ENCODE measurements at regions not wholly inside any gene's neighbourhood (a gene's known extent, or its start where the extent isn't known, plus 50 kb on each side); places are given as distances from the start of the nearest gene placed in this dataset.
"Not testable (repeated sequence)": the region's sequence is repeated elsewhere in the genome, so short reads cannot be mapped to it uniquely, and the experiment has no call there.

DNA sequence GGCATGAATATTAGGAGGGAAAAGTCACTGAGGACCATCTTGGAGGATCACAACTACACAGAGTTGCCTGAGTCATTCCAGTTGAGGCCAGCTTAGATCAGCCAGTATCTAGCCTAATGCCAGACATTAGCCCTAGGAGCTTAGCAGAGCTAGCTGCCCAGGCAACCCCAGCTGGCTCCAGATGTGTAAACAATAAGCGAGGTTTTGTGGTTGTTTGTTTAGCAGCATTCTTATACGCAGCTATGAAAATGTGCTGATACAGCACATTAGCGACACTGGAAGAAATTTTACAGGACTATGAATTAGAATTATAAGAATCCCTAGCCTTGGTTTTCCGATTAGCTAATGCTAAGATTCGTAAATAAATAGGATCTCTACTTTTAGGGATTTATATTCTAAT is 59.3 kb downstream of the BTBD3 start:
- DNase-seq, result no peak

DNA sequence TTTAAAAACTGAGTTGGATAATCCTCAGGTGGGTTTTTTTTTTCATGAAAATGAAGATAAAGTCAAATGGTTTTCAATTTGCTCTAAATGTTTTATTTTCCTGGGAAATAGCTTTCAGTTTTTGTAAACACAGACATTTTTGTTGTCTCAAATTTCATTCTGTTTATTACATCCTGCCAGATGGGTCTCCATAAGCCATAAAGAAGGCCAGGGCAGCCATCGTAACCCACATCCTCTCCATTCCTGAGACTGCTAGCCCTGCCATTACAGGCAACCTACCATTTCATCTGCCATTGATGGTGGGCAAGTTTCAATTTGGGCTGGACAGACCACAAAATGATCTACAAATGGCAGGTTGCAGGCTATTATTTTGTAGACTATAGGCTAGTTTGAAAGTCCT is 60.8 kb downstream of the BTBD3 start:
- DNase-seq, result no peak

DNA sequence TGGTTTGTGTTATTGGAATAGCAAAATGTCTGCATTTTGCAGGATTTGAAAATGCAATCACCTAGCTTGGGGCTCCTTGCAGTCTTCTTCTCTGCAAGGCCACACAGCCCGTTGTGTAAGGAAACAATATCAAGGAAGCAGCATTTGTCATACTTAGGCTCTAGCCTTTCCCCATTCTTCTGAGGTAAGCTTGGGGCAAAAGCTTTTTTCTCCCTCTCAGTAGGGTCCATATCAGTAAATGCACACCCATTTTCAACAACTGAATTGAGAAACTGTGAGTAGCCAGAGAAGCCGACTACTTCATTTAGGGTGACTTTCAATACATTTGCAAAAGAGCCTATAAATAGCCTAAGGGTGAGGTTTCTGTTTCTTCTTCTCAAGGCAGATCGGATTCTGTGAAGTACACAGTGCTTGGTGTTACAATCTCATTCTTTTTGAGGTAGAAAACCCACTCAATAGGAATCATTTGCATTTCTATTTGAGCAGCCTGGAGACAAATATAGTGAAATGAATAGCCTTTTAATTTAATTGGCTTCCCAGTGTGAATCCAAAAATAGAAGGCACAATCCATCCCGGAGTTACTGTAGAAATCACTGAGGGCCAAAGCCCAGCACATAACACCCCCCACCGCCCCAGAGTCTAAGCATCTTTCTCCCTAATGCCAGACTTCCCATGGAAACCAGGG is 61.8 kb downstream of the BTBD3 start:
- no peak for DNase-seq

DNA sequence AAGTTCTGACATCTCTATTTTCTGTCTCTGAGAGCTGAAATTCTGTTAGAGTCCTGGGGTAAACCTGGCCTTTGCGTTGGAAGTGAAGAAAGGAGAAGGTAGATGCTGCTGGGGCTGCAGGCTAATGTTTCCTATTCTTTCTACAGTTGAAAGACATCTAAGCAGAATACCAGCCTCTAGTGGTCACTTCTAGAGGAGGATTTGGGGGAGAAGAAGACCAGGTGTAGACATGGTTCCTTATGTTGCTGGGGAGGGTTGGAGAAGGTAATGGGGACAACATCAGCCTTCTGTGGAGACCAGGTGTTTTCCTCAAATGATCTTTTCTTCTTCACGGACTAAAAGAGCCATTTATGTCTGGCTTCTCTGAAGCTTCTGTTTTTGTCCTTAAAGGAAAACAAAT is 62.6 kb downstream of the BTBD3 start:
- no peak for DNase-seq

DNA sequence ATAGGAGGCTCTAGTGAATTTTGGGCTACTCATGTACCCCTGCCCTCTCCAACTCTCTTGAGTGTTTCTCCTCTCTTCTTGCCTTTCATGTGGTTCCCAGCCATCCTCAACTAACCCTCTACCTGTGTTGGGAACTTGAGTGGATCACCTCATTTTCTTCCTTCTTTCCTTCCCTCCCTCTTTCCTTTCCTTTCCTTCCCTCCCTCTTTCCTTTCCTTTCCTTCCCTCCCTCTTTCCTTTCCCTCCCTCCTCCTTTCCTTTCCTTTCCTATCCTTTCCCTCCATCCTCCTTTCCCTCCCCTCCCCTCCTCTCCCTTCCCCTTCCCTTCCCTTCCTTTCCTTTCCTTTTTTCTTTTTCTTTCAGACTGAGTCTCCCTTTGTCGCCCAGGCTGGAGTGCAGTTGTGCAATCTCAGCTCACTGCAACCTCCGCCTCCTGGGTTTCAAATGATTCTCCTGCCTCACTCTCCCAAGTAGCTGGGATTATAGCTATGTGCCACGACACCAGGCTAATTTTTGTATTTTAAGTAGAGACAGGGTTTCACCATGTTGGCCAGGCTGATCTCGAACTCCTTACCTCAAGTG is 63.8 kb downstream of the BTBD3 start:
- DNase-seq, result no peak

DNA sequence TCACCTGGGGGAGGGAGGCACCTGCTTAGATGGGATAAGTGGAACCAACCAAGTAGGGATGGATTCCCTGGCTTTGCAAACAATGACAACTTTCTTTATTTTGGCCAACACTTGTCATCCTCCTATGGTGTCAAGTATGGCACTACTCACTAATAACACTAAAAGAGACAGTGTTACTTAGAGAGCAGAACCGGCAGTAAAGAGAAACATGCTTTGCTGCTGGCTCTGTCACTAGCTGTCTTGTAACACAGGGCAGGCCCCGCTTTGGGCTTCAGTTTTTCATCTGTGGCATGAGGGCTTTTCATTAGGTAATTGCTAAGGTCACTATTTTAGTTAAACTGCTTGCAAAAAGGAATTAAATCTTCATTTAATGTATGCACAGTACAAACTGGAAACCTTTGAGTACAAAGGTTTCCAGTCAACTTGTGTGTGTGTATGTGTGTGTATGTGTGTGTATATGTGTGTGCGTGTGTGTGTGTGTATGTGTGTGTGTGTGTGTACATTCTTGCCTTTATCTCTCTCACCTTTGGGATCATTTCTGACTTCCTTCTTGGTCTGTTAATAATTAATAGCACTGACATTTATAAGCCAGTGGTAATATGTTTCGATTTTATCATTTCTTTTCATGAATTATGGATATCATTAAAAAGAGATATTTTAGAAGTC is 64.7 kb downstream of the BTBD3 start:
- no peak for DNase-seq

DNA sequence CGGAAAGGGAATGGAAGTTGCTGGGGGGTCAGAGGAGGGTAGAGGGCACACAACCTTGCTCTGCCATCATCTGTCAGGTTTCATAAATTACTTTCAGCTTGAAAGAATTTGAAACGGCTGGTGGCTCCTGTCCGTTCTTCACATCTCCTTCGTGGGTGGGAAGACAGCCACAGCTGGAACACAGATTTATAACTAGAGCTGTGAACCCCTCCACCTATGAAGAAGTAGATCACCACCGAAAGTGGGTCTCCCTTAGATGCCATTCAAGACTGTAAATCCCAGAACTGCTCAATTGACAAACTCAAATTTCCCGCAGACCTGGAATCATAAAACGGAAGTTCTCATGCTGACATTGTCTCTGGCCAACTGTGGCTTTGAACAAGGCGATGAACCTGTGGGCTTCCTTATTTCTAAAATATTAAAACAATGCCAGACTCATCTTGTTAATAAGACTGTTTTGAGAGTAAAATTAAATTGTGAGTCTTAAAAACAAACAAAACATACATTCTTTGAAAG is 65.3 kb downstream of the BTBD3 start:
- DNase-seq, result no peak

DNA sequence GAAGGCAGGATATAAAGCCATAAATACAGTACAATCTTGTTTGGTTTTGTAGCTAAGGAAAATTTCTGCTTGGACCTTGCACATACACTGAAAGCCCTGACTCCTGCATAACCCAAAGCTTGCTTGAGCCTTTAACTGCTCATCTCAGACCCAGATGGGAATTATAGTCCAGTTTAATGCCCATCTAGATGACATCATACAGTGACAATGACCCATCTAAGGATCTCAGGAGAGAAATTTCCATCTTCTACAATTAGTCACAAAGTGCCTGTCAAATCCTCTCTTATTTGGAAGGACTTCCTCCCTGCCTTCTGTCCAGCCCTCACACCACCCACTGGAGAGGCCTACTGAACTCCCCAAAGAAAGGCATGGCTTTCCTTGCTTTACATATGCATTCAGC is 69.3 kb downstream of the BTBD3 start:
- no peak for DNase-seq

DNA sequence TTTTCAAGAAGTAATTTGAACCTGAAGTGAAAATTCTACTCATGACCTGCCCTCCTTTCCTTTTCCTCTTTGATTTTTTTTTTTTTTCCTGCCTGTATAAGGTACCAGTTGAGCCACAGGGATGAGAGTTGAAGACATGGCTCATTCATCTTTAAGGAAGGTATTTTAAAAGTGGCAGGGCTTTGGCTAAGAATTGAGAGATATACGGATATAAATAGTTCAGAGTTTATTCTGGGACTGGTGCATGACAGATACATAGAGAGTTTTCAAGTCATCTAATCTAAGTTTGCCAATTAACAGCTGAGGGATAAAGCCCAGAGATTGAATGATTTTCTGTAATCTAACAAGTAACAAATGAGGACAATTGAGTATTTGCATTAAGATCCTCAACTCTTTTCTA is 69.8 kb downstream of the BTBD3 start:
- no peak for DNase-seq

DNA sequence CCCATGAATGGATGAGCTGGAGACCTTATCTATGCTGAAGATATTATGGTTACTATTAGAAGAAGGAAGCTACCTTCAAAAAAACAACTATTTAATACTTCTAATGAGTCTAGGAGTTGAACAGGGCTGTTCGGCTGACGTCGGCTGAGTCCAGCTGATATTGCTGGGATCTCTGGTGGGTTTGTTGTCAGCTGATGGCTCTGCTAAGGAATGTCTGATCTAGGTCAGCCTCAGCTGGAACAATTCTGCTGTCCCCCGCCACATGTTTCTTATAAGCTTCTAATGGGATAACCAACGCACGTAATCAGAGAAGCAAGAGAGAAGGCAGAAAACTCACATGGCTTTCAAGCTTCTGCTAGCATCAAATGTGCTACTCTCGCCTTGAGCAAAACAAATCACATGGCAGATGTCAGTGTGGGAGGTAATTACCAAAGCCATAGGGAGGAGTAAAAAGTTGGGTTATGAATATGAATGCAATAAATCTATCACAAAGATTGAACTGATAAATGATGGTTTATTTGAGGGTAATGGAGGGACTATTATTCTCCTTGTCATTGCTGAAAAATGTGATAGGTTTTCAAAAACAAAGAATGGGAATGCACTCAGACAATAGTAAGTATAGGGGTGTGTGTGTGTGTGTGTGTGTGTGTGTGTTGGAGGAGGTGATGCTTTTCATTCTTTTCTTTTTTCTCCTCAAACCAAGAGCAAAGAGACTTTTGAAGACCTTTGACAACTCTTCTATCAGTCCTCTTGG is 71.5 kb downstream of the BTBD3 start:
- no peak for DNase-seq

DNA sequence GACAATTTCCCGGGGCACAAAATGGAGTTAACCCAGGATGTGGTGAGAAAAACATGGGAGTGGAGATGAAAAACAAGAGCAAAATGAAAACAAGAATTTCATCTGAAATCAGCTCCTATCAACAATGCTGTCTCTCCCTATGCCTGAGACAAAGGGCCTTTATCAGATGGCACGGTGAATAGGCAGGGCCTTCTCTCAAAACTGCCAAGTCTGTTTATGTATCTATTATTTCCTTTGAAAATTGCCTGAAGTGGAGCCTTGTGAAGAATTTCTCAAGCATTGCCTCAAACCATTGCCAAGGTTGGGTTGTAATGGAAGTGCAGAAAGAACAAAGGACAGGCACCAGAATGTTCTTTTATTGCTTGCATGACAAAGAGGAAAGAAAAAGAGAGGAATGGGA is 74.7 kb downstream of the BTBD3 start:
- no peak for DNase-seq

DNA sequence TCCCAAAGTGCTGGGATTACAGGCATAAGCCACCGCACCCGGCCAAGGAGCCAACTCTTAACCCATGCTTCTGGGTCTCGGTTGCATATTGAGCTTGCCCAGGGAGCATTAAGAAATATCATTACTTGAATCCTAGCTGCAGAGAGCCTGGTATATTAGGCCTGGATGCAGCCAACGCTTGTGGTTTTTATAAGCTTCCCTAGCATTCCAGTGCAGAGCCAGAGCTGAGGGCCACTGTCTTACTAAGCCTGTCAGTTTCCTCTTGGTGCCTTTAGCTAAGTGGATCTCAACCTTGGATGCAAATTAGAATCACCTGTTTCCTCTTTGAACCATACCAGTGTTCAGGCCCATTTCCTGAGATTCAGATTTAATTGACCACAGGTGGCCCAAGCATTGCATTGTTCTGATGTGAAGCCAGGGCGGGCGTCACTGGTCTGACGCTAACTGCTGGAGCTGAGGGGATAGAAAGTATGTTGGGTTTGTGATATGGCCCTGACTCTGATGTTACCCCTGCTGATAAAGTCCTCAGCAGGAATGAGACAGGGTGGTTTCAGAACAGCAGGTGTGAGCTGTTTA is 76.3 kb downstream of the BTBD3 start:
- peak; percentile 48 for DNase-seq

DNA sequence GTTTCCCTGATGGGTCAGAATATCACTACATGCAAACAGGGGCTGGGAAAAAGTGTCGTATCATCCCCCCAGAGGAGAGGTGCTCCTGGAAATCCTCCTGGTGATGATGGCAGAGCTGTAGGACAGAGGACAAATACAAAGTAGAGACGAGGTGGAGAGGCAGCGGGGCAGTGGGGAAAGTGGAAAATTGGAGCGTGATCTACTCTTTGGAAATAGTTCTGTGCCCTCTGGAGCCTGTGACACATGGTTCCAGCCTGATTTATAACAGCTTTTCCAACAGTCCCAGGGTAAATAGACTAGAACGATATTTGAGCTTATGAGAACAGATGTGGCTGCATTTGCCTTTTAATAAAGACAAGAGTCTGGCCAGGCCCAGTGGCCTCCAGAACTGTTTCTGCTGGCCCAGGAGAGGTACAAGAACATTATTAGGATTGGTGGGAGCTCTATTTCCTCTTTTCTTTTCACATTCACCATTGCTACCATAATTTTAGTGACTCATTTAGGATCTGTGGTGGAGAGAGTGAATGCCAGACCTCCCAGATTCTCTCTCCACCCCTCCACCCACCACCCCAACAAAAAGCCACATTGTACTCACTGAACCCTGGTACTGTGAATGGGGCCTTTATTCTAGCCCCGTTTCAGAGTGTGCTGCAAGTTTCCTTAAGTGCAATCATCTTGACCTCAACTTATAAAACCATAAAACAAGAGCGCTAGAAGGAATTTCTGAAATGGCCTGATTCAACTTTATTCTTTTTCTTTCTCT is 78.3 kb downstream of the BTBD3 start:
- no peak for DNase-seq

DNA sequence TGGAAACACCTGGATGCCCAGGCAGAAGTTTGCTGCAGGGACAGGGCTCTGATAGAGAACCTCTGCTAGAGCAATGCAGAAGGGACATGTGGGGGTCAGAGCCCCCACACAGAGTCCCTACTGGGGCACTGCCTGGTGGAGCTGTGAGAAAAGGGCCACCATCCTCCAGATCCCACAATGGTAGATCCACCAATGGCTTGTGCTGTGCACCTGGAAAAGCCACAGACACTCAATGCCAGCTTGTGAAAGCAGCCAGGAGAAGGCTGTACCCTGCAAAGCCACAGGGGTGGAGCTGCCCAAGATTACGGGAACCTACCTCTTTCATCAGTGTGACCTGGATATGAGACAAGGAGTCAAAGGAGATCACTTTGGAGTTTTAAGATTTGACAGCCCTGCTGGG is 87.1 kb downstream of the BTBD3 start:
- not testable (repeated sequence) for DNase-seq

DNA sequence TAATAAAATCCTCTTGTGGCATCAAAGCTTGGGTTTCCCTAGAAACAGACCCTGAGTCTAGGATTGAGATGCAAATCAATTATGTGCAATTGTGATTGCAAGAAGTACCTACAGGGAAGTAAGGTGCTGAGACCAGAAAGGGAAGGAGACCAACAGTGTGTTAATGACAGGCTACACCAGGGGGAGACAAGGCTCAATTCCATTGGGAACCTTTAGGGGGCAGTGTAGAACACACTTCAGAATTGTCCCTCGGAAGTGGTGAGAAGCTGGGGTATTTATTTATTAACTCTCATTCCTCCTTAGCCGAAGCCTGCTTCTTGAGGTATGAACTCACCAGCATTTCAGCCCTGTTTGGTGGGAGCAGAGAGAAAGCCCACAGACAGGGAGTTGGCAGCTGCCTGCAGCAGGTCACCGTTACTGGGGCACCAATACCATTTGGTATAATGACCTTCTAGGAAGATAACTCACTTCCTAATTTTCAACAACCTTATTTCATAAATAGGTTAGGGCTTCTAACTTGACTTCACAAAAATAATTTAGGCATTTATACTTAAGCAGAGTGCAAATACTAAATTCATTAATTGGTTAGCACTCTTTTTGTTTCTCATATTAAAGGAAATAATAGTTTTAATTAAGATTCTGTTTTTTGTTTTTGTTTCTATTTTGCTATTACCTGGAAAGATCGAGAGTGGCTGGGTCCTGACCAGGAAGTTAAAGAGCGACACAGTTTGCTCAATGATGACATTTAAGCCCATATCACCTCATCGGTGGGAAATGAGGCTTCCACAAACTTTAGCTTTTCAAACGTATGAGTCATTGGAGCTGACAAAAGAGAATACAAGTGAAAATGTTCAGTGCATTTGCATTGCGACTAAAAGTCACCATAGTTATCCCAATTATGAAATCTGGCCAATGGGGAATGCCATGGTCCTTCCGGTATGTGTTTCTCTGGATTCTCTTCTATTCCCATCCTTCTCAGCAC is 94.8 kb downstream of the BTBD3 start:
- DNase-seq, result peak; percentile 80

DNA sequence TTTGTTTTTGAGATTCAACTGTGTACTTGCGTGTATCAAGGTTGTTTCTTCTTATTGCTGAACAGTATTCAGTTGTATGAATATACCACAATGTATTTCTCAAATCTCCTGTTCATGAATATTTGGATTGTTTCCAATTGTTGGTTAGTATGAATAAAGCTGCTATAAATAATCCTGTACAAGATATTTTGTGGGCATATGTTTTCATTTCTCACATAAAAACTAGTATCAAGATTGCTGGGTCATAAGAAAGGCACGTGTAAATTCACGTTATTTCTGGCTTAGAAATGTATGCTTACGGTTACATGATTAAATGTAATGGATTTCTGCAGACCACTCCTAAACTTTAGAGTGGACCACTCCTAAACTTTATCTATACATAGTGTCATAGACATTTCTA is 96.6 kb downstream of the BTBD3 start:
- no peak for DNase-seq

DNA sequence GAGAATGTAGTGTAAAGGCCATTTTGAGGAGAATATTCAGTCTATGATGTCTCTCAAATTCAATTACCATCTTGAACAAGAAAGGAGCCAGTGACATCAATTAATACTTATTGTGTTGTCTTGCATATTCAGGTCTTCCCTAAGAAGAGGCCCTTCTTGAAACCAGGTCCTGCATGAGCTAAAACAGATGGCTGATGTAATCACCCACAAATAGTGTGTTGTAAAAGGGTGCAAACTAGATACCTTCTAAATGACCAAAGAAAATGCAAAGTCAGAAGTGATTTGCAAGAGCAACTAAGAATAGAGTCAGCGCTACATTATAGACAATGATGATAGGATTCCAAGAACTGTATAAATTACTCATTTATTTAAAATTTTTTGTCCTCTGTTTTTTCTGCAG is 97.0 kb downstream of the BTBD3 start:
- no peak for DNase-seq

DNA sequence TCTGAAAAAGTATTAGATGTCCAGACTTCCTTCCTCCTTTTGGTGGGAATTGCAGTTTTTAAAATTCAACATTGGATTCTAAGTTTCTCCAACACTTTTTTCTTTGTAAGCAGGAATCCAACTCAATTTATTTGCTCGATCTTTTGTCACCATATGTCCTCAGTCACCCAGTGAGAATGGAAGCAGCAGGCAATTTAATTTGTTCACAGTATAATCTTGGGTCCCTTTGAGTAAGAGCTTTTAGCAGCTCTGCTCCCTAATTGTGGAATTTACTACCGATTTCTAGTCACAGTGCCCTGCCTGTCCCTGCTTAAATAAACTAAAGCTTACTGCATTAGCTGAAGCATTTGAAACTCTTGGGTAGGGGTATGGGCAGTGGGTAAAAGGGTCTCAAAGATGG is 98.6 kb downstream of the BTBD3 start:
- DNase-seq, result no peak

DNA sequence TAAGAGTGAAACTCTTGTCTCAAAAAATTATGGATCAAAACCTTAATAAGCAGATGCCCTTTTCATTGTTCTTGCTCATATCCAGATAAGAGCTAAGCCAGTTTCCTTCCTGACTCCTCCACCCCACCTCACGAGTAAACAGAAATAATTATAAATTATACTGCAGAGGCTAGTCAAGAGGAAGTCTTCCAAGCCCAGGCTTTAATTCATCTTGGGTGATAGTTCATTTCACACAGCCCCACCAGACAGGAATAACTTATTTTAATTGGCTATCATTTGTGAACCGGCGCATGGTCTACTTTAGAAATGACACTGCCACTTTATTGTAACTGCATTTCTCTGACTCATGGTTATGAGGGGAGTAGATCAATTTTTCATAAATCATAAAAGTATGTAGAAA is 102.0 kb downstream of the BTBD3 start:
- peak; percentile 10 for DNase-seq

DNA sequence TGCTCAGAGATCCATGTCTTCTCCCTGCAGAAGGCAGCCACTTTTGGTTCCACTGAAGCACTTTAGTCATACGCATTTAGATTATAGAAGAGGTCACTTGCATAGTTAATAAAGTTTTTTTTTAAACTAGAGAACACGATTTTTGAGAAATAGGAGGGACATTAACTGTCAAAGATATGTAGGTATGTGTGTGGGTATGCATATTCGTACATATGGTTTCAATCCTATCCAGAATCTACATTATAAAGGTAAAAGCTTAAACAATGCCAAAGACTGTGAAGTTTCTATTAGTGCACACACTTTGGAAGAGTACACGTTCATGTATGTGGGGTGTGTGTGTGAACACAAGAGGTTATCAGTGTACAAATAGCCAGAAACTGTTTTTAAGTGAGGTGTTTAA is 103.2 kb downstream of the BTBD3 start:
- no peak for DNase-seq

DNA sequence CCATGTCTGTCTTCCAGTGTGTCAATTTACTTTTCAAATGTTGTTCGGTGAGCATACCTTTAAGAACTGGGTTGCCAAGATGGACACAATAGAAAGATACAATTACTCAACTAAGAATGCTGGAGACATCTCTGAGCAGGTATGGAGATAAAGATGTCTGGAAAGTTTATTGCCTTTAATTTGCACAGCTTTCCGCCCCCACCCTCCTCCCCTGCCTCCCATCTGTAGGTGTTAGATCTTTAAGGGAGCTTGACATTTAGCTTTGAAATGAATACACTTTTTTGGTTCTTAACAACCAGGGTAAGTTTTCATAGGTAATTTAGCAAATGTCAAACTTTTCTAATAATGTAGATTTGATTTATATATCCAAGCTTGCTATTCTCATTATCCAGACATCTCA is 104.4 kb downstream of the BTBD3 start:
- DNase-seq, result no peak

Data from dermis blood vessel endothelial cell (primary cell).